A673 (cell line): ENCODE measurements at regions not wholly inside any gene's neighbourhood (a gene's known extent, or its start where the extent isn't known, plus 50 kb on each side); places are given as distances from the start of the nearest gene placed in this dataset.
"Not testable (repeated sequence)": the region's sequence is repeated elsewhere in the genome, so short reads cannot be mapped to it uniquely, and the experiment has no call there.

Source experiments
- CTCF ChIP-seq: fragments of 300-800, 200-600 bp; sonication (generic); conservative IDR thresholded peaks from 2 replicates; pipeline ENCODE4 v1.5.1; 2017; ENCODE audit warnings: low read depth, mild to moderate bottlenecking, antibody characterized with exemption, low read length, moderate library complexity, mixed read lengths
- EZH2 ChIP-seq: fragments of 200-600 bp; sonication (generic); IDR thresholded peaks from 2 replicates; pipeline ENCODE4 v1.6.1; 2017; ENCODE audit warnings: borderline replicate concordance, low read depth, mild to moderate bottlenecking, mixed read lengths, antibody characterized with exemption, low read length; ENCODE audit not compliant: poor library complexity, severe bottlenecking

GRCh38 chr4:171298048-171298718 lies 515.0 kb upstream of the GALNTL6 start:
- not testable (repeated sequence) for TF ChIP-seq CTCF, EZH2
